Prostate gland (tissue), 2 donors: ENCODE measurements at regions not wholly inside any gene's neighbourhood (a gene's known extent, or its start where the extent isn't known, plus 50 kb on each side); places are given as distances from the start of the nearest gene placed in this dataset.

Experiments used
- CTCF ChIP-seq, 4 experiments: fragments of 200-600 bp in 2 of 4; fragments of 450-650 bp in 2 of 4; sonication (generic) in 2 of 4; IDR thresholded peaks; 1 replicate in 3 of 4; 2 replicates in 1 of 4; pipeline ENCODE4 v1.5.1; 2016 to 2019; ENCODE audit warnings: antibody characterized with exemption in 4 of 4, mild to moderate bottlenecking in 2 of 4, moderate library complexity in 2 of 4
- POLR2A ChIP-seq: fragments of 450-650 bp; IDR thresholded peaks from one replicate; pipeline ENCODE4 v1.6.1; 2016; ENCODE audit warnings: antibody characterized with exemption, mild to moderate bottlenecking
- POLR2AphosphoS5 ChIP-seq: sonication (generic); formaldehyde crosslinking; IDR thresholded peaks from one replicate; pipeline ENCODE4 v1.6.1; 2017; ENCODE audit warnings: antibody characterized with exemption

DNA sequence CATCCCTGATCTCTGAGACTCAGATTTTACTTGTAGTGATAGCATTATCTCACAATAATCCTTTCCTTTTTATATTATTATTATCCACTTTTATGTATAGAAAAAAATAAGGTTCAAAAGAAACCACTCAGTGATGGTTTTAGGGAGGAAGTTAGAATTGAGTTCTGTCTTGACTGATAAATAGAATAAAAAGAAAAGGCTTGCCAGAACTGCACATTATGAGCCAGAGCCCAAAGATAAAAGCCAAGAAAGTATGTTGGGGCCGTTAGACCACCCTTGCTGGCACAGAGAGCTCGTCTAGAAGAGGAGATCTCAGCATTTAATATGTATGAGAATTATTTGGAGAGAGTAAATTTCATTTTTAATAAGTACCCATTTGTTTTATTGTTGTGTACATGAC lies 103.2 kb downstream of the TSPAN8 start:
- TF ChIP-seq POLR2A = no peak
- no peak for TF ChIP-seq CTCF (IDR thresholded peaks at IDR 0.05)
- TF ChIP-seq POLR2AphosphoS5 = no peak
